IMR-90 (cell line): ENCODE measurements at regions not wholly inside any gene's neighbourhood (a gene's known extent, or its start where the extent isn't known, plus 50 kb on each side); places are given as distances from the start of the nearest gene placed in this dataset.

Experiments
- ATAC-seq: fragments of 200-7000 bp; cut with Tn5 transposase; 2 replicates; pipeline ENCODE4 v1.9.1; 2020; ENCODE audit warnings: low read depth, mild to moderate bottlenecking, moderate library complexity
- BruUV-seq: library from RNA; stranded (reverse); fragments of 400-500 nt; replicated peaks from 2 replicates; lab custom pipeline; 2021; lab: Mats Ljungman, UMichigan
- CTCF ChIA-PET: fragments of 300-600 bp; formaldehyde crosslinking; extraction: SDS; loops from one replicate; lab custom pipeline; 2021; ENCODE audit warnings: antibody characterized with exemption; lab: Yijun Ruan, JAX
- POLR2A ChIA-PET: fragments of 300-600 bp; sonication (Branson Sonifier 250); formaldehyde crosslinking; loops from one replicate; lab custom pipeline; 2022; ENCODE audit warnings: antibody characterized with exemption; ENCODE audit not compliant: unreplicated experiment; lab: Charles Lee
- DNase-seq: peaks from one replicate; pipeline ENCODE4 v3.0.0; 2013
- H2AFZ ChIP-seq: replicated peaks from 2 replicates; pipeline ENCODE3; 2013; ENCODE audit warnings: low read length, mild to moderate bottlenecking; ENCODE audit not compliant: poor library complexity
- H2AK5ac ChIP-seq: 2 replicates; pipeline ENCODE4 v1.6.1; 2013; ENCODE audit warnings: low read depth, low read length, inconsistent platforms
- H2AK9ac ChIP-seq: replicated peaks from 2 replicates; pipeline ENCODE3; 2013; ENCODE audit warnings: mild to moderate bottlenecking, low read depth, low read length, moderate library complexity; ENCODE audit not compliant: poor library complexity
- H2BK120ac ChIP-seq: 2 replicates; pipeline ENCODE4 v1.6.1; 2013; ENCODE audit warnings: low read depth, low read length, inconsistent platforms
- H2BK15ac ChIP-seq: 3 replicates; pipeline ENCODE4 v1.6.1; 2013; ENCODE audit warnings: low read depth, low read length, inconsistent platforms
- H2BK20ac ChIP-seq: 2 replicates; pipeline ENCODE4 v1.6.1; 2013; ENCODE audit warnings: low read depth, mild to moderate bottlenecking, inconsistent platforms, low read length, moderate library complexity
- H2BK5ac ChIP-seq: 2 replicates; pipeline ENCODE4 v1.6.1; 2013; ENCODE audit warnings: mild to moderate bottlenecking, low read depth, low read length, inconsistent platforms; ENCODE audit not compliant: poor library complexity, severe bottlenecking
- H3K14ac ChIP-seq: replicated peaks from 2 replicates; pipeline ENCODE4 v1.6.1; 2013; ENCODE audit warnings: low read depth, low read length, inconsistent platforms
- H3K18ac ChIP-seq: 2 replicates; pipeline ENCODE4 v1.6.1; 2013; ENCODE audit warnings: low read depth, low read length, control low read depth
- H3K23ac ChIP-seq: 2 replicates; pipeline ENCODE4 v1.6.1; 2013; ENCODE audit warnings: low read depth, low read length, inconsistent platforms
- H3K27ac ChIP-seq: 2 replicates; pipeline ENCODE4 v1.5.1; 2013; ENCODE audit warnings: mild to moderate bottlenecking, control low read depth, low read length; ENCODE audit not compliant: insufficient read depth
- H3K27me3 ChIP-seq: 2 replicates; pipeline ENCODE4 v1.6.1; 2013; ENCODE audit warnings: low read length; ENCODE audit not compliant: control insufficient read depth, insufficient read depth
- H3K36me3 ChIP-seq: 2 replicates; pipeline ENCODE4 v1.6.1; 2013; ENCODE audit warnings: low read length, mixed read lengths; ENCODE audit not compliant: control insufficient read depth, insufficient read depth
- H3K4ac ChIP-seq: 2 replicates; pipeline ENCODE4 v1.6.1; 2013; ENCODE audit warnings: low read depth, low read length, inconsistent platforms
- H3K4me1 ChIP-seq: 2 replicates; pipeline ENCODE4 v1.6.1; 2013; ENCODE audit warnings: low read length, mixed read lengths; ENCODE audit not compliant: control insufficient read depth, insufficient read depth
- H3K4me2 ChIP-seq: 2 replicates; pipeline ENCODE4 v1.6.1; 2013; ENCODE audit warnings: low read depth, mild to moderate bottlenecking, control low read depth, low read length, moderate library complexity
- H3K4me3 ChIP-seq: 2 replicates; pipeline ENCODE4 v1.5.1; 2013; ENCODE audit warnings: low read depth, mild to moderate bottlenecking, control low read depth, low read length, moderate library complexity; ENCODE audit not compliant: insufficient read depth
- H3K56ac ChIP-seq: 2 replicates; pipeline ENCODE4 v1.6.1; 2013; ENCODE audit warnings: low read length, inconsistent platforms; ENCODE audit not compliant: insufficient read depth; ENCODE audit errors: extremely low read depth
- H3K79me1 ChIP-seq, 2 experiments: 2 replicates each; pipeline ENCODE4 v1.6.1; 2013; ENCODE audit warnings: low read length in 2 of 2, inconsistent platforms in 1 of 2, low read depth in 1 of 2
- H3K9ac ChIP-seq: 2 replicates; pipeline ENCODE4 v1.6.1; 2013; ENCODE audit warnings: low read depth, low read length, control low read depth
- H3K9me1 ChIP-seq: 2 replicates; pipeline ENCODE4 v1.6.1; 2013; ENCODE audit warnings: low read length, inconsistent platforms; ENCODE audit not compliant: insufficient read depth
- H3K9me3 ChIP-seq: 2 replicates; pipeline ENCODE4 v1.6.1; 2013; ENCODE audit warnings: low read length; ENCODE audit not compliant: control insufficient read depth, insufficient read depth
- H4K20me1 ChIP-seq: 2 replicates; pipeline ENCODE4 v1.6.1; 2013; ENCODE audit warnings: low read length, inconsistent platforms; ENCODE audit not compliant: insufficient read depth
- H4K5ac ChIP-seq: 2 replicates; pipeline ENCODE4 v1.6.1; 2013; ENCODE audit warnings: mild to moderate bottlenecking, low read depth, low read length, control low read depth
- H4K8ac ChIP-seq, 2 experiments: 2 replicates each; pipeline ENCODE4 v1.6.1; 2013; ENCODE audit warnings: low read depth in 2 of 2, low read length in 2 of 2, control low read depth in 1 of 2, inconsistent platforms in 1 of 2
- H4K91ac ChIP-seq: 2 replicates; pipeline ENCODE4 v1.6.1; 2013; ENCODE audit warnings: low read depth, low read length, inconsistent platforms; ENCODE audit not compliant: insufficient read depth
- BHLHE40 ChIP-seq: fragments of 150-350 bp; IDR thresholded peaks from 2 replicates; pipeline ENCODE4 v1.6.1; 2016; ENCODE audit warnings: mild to moderate bottlenecking, low read depth, low read length
- CEBPB ChIP-seq: IDR thresholded peaks from 2 replicates; pipeline ENCODE4 v1.6.1; 2012; ENCODE audit warnings: low read depth, low read length, improper control_type of control experiment
- CHD1 ChIP-seq: IDR thresholded peaks from 2 replicates; pipeline ENCODE4 v1.6.1; 2012; ENCODE audit warnings: low read depth, low read length, improper control_type of control experiment
- FOS ChIP-seq: fragments of 150-350 bp; IDR thresholded peaks from 2 replicates; pipeline ENCODE4 v1.6.1; 2016; ENCODE audit warnings: low read depth, low read length
- MAFK ChIP-seq: IDR thresholded peaks from 2 replicates; pipeline ENCODE4 v1.6.1; 2012; ENCODE audit warnings: low read depth, low read length, improper control_type of control experiment
- MAZ ChIP-seq: IDR thresholded peaks from 2 replicates; pipeline ENCODE4 v1.6.1; 2012; ENCODE audit warnings: low read depth, mild to moderate bottlenecking, low read length, improper control_type of control experiment, moderate library complexity, borderline replicate concordance
- MXI1 ChIP-seq: IDR thresholded peaks from 2 replicates; pipeline ENCODE4 v1.6.1; 2012; ENCODE audit warnings: low read depth, mild to moderate bottlenecking, low read length, moderate library complexity, borderline replicate concordance
- NFE2L2 ChIP-seq: fragments of 150-350 bp; IDR thresholded peaks from 2 replicates; pipeline ENCODE4 v1.6.1; 2016; ENCODE audit warnings: low read depth, mild to moderate bottlenecking, low read length
- POLR2A ChIP-seq: IDR thresholded peaks from 2 replicates; pipeline ENCODE4 v1.6.1; 2012; ENCODE audit warnings: mild to moderate bottlenecking, low read depth, low read length
- RAD21 ChIP-seq: IDR thresholded peaks from 2 replicates; pipeline ENCODE4 v1.6.1; 2012; ENCODE audit warnings: low read length, improper control_type of control experiment
- RCOR1 ChIP-seq: IDR thresholded peaks from 2 replicates; pipeline ENCODE4 v1.6.1; 2012; ENCODE audit warnings: mild to moderate bottlenecking, low read length, improper control_type of control experiment; ENCODE audit not compliant: insufficient replicate concordance
- RFX5 ChIP-seq: IDR thresholded peaks from 2 replicates; pipeline ENCODE4 v1.8.0; 2012; ENCODE audit warnings: low read depth, mild to moderate bottlenecking, low read length, moderate library complexity
- SMC3 ChIP-seq: fragments of 150-350 bp; IDR thresholded peaks from 2 replicates; pipeline ENCODE4 v1.6.1; 2016; ENCODE audit warnings: low read depth, mild to moderate bottlenecking, antibody characterized with exemption, low read length, moderate library complexity
- WGBS, 2 experiments: methylation state at CpG; one replicate each; pipeline versions ENCODE4 v1.1.5 to v1.1.7; 2013; ENCODE audit warnings: missing lambda C conversion rate in 2 of 2; ENCODE audit not compliant: insufficient read length in 1 of 2; ENCODE audit errors: extremely low coverage in 2 of 2; 5-methylcytosine and 5-hydroxymethylcytosine counted together
- dilution Hi-C: fragments of 300-500 bp; cut with HindIII; formaldehyde crosslinking; loops from one replicate; pipeline ENCODE4 v1.14.3; 2018; ENCODE audit warnings: low sequenced_read_pairs; ENCODE audit not compliant: unreplicated experiment
- in situ Hi-C: fragments of 300-500 bp; cut with MboI; formaldehyde crosslinking; loops from 3 replicates; pipeline ENCODE4 v1.14.3; 2019; ENCODE audit warnings: low sequenced_read_pairs, inconsistent platforms, mixed read lengths
- intact Hi-C: fragments of 100-400 bp; cut with micrococcal nuclease; formaldehyde crosslinking; loops from 2 replicates; pipeline ENCODE4 v1.10.0; 2022
- TF ChIP-seq, protein P1 (sequence below): conservative IDR thresholded peaks from 2 replicates; pipeline ENCODE4 v1.5.1; 2012; ENCODE audit warnings: mild to moderate bottlenecking, low read depth, low read length, improper control_type of control experiment
- TF ChIP-seq, protein P2 (sequence below): fragments of 150-350 bp; IDR thresholded peaks from 2 replicates; pipeline ENCODE4 v1.6.1; 2016; ENCODE audit warnings: low read depth, mild to moderate bottlenecking, low read length, moderate library complexity, borderline replicate concordance
- TF ChIP-seq, protein P3 (sequence below): fragments of 150-350 bp; IDR thresholded peaks from 2 replicates; pipeline ENCODE4 v1.6.1; 2017; ENCODE audit warnings: mild to moderate bottlenecking, antibody characterized with exemption, low read length, low read depth

DNA sequence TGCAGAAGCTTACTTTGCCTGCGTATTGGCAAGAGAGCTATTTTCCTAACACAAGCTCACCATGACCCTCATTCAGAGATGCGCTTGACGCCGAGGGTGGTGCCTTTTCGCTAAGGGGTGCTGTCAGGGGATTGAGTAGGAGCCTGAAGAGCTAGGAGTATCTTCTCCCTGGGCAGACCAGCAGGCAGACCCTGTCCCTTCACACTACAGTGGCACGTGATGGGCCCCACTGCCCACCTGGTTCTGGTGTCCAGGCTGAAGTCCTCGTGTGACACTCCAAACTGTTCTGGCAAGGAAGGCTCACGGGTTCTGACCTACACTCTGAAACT is 198.3 kb downstream of the AUH start:
- peak overlapping the region; percentile 89 for H4K5ac ChIP-seq
- in situ Hi-C loops, result no loop called here
- H3K36me3 ChIP-seq, result no peaks in the 10 kb centered on the region
- peak overlapping the region; percentile 96 for H3K14ac ChIP-seq
- no peaks in the 10 kb centered on the region for H4K20me1 ChIP-seq
- peak overlapping the region; percentile 95 for H2BK15ac ChIP-seq
- peaks cover 9 to 33% of the 10 kb centered on the region in 2 experiments for H3K79me1 ChIP-seq
- ATAC-seq, result no peak
- 93% methylated on average over 3 of the region's 8 CpGs; no CpG with 5 or more reads in 1 of the 2 experiments for WGBS, 2 experiments
- peak overlapping the region; percentile 100 for H2AK5ac ChIP-seq
- H4K91ac ChIP-seq, result peak overlapping the region; percentile 97
- H3K56ac ChIP-seq, result peak overlapping the region; percentile 64; the same call in 1 of the 2 replicates
- no peaks in the 10 kb centered on the region for H3K27me3 ChIP-seq
- H3K4ac ChIP-seq, result peak overlapping the region; percentile 99
- intact Hi-C loops, result loop anchor here (5.0 kb wide), 1 partner anchor 126 kb away; no protein-coding TSS in a partner anchor
- DNase-seq, result no peak
- peak overlapping the region; percentile 0 for H2AFZ ChIP-seq
- peak overlapping the region; percentile 97 for H3K23ac ChIP-seq
- H4K8ac ChIP-seq, result peak overlapping the region; percentile 93 to 94
- peak overlapping the region; percentile 56 for H3K27ac ChIP-seq
- no peak overlapping the region for H3K4me2 ChIP-seq
- peak overlapping the region; percentile 98 for H2BK120ac ChIP-seq
- peak overlapping the region; percentile 79 for H3K18ac ChIP-seq
- BruUV-seq, result no TSS peak
- H3K4me3 ChIP-seq, result no peak overlapping the region
- H2BK20ac ChIP-seq, result peak overlapping the region; percentile 99
- peak overlapping the region; percentile 42; the same call in 1 of the 2 replicates for H3K9ac ChIP-seq
- peaks cover 40% of the 10 kb centered on the region for H3K4me1 ChIP-seq
- no peaks in the 10 kb centered on the region for H3K9me3 ChIP-seq
- dilution Hi-C loops, result no loop called here
- ChIA-PET CTCF (no interaction called here), POLR2A (no interaction called here)
- TF ChIP-seq, protein P1, sequence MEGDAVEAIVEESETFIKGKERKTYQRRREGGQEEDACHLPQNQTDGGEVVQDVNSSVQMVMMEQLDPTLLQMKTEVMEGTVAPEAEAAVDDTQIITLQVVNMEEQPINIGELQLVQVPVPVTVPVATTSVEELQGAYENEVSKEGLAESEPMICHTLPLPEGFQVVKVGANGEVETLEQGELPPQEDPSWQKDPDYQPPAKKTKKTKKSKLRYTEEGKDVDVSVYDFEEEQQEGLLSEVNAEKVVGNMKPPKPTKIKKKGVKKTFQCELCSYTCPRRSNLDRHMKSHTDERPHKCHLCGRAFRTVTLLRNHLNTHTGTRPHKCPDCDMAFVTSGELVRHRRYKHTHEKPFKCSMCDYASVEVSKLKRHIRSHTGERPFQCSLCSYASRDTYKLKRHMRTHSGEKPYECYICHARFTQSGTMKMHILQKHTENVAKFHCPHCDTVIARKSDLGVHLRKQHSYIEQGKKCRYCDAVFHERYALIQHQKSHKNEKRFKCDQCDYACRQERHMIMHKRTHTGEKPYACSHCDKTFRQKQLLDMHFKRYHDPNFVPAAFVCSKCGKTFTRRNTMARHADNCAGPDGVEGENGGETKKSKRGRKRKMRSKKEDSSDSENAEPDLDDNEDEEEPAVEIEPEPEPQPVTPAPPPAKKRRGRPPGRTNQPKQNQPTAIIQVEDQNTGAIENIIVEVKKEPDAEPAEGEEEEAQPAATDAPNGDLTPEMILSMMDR, result no peak
- TF ChIP-seq RCOR1 (no peak), CHD1 (no peak), MAZ (no peak), POLR2A (no peak), CEBPB (no peak), RFX5 (no peak), SMC3 (no peak), RAD21 (no peak), MAFK (no peak), NFE2L2 (no peak), BHLHE40 (no peak), FOS (no peak), MXI1 (no peak)
- TF ChIP-seq, protein P2, sequence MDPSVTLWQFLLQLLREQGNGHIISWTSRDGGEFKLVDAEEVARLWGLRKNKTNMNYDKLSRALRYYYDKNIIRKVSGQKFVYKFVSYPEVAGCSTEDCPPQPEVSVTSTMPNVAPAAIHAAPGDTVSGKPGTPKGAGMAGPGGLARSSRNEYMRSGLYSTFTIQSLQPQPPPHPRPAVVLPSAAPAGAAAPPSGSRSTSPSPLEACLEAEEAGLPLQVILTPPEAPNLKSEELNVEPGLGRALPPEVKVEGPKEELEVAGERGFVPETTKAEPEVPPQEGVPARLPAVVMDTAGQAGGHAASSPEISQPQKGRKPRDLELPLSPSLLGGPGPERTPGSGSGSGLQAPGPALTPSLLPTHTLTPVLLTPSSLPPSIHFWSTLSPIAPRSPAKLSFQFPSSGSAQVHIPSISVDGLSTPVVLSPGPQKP, result no peak
- TF ChIP-seq, protein P3, sequence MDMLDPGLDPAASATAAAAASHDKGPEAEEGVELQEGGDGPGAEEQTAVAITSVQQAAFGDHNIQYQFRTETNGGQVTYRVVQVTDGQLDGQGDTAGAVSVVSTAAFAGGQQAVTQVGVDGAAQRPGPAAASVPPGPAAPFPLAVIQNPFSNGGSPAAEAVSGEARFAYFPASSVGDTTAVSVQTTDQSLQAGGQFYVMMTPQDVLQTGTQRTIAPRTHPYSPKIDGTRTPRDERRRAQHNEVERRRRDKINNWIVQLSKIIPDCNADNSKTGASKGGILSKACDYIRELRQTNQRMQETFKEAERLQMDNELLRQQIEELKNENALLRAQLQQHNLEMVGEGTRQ, result no peak
- peaks cover 29% of the 10 kb centered on the region for H3K9me1 ChIP-seq
- H2AK9ac ChIP-seq, result peak overlapping the region; percentile 86
- peak overlapping the region; percentile 91 for H2BK5ac ChIP-seq
